GM18867 (cell line): ENCODE measurements at regions not wholly inside any gene's neighbourhood (a gene's known extent, or its start where the extent isn't known, plus 50 kb on each side); places are given as distances from the start of the nearest gene placed in this dataset.

Source experiments
- ATAC-seq: cut with Tn5 transposase; IDR thresholded peaks from one replicate; pipeline ENCODE4 v1.9.1; 2021; ENCODE audit warnings: mild to moderate bottlenecking, moderate library complexity; ENCODE audit not compliant: unreplicated experiment

GRCh38 chr21:37967036-37967435, 50.8 kb upstream of the KCNJ6 start:
- no peak for ATAC-seq

DNA sequence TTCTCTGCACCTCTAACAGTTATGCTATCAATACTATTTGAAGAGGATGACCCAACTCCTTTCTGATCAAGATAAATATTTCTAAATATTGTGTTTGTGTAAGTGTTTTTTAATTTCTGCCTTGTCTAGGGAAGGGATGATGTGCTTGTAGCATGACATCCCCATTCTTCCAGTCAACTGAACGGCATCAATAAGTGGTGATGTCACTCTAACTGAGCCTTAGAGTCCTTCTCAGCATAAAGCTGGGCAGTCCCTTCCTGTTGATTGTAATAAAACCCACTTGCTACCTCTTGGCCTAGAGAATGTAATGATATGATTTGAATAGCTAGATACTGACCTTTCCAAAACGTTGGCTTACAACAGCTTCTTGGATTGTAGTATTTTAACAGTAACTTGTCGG, 52.5 kb upstream of the KCNJ6 start:
- ATAC-seq: no peak

- no peak for ATAC-seq
Measured at GRCh38 chr21:37970548-37970947, 54.3 kb upstream of the KCNJ6 start.

- no peak for ATAC-seq
Measured at GRCh38 chr21:37971390-37971950, 55.2 kb upstream of the KCNJ6 start.

- no peak for ATAC-seq
Measured at GRCh38 chr21:37974081-37974480, 57.8 kb upstream of the KCNJ6 start.

GRCh38 chr21:37982496-37983318, 66.5 kb upstream of the KCNJ6 start:
- no peak for ATAC-seq

DNA sequence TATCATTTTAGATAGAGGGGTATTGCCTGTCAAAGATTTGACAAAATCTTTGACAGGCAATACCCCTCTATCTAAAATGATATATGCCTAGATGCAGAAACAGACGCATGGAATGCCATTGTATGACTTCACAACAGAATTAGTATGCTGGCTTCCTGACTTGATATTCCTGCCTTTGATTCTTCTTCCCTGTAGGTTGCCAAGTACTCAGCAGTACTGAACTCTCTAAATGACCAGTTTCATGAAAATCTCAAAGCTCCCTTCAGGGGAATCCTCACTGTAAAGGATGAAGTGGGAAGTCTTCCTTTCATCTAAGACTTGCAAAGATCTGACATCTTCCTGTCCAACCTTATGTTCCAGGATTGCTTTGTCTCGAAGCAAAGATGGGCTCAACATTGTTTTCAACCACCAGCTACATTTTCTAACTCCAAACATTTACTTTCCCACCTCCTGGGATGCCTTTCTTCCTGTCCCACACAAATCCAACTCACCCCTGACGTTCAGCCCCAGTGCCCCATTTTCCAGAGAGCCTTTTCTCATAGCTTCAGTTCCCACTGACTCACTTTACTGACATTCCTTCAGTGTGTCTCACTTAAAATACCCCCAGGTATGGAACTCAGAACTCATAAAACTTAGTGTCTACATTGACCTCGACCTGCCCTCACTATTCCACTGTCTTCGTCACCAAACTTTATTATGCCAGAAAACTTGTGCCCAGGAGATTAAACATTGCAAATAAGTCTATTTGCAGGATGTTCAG, 67.3 kb upstream of the KCNJ6 start:
- ATAC-seq: no peak

DNA sequence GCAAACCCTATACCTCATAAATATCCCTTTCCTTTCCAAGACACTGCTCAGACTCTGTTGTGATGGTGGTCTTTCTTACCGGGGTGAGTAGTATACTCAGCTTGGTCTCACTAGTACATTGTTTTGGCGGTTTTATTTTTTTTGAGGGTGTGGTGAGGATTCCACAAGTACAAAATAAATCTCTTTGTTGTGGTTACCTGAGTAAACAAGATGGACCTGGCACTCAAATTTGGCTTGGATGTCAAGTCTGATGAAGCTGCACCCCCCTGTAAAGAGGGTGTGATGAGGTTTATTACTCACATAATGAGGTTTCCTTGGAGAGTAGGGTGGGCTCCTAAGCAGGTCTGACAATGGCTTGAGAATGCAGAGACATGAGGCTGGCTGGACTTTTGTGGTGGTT, 68.2 kb upstream of the KCNJ6 start:
- no peak for ATAC-seq

- no peak for ATAC-seq
Measured at GRCh38 chr21:37986000-37986399, 69.7 kb upstream of the KCNJ6 start.

DNA sequence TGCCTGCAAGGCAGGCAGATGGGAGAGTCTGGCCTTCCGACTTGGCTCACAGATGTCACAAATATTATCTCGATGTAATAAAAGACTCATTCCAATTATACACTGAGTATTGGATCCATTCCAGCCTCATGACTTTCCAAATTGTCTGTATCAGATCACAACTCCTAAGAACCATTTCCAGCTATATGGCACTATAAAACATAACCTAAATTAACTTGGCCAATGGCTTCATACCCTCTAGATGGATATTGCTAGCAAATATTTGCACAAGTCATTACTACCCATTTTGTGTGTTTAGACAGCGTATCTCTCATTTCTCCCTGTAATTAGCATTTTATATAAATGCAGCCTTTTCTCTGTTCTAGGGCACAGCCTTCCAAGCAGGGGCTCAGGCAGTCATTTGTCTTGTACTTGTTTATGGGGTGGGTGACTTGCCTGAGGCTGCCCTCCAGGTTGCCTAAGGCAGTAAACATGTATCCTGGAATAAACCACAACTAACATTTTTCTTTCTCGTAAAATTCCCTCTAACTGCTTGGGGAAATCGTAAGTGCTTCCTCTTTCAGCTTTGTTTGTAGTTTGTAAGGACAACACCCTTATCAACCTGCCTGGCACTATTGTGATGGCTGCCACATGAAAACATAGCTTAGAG, 70.6 kb upstream of the KCNJ6 start:
- ATAC-seq: no peak

DNA sequence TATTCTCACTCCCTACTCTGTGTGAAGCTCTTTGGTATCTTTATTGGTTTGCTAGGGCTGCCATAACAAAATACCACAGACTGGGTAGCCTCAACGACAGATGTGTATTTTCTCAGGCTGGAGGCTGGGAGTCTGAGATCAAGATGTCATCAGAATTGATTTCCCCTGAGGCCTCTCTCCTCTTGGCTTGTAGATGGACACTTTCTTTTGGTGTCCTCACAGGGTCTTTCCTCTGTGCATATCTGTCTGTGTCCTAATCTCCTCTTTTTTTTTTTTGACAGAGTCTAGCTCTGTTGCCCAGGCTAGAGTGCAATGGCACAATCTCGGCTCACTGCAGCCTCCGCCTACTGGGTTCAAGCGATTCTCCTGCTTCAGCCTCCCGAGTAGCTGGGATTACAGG, 71.4 kb upstream of the KCNJ6 start:
- no peak for ATAC-seq

GRCh38 chr21:37993071-37993470, 76.8 kb upstream of the KCNJ6 start:
- ATAC-seq: no peak

- no peak for ATAC-seq
Measured at GRCh38 chr21:37994211-37994610, 78.0 kb upstream of the KCNJ6 start.

DNA sequence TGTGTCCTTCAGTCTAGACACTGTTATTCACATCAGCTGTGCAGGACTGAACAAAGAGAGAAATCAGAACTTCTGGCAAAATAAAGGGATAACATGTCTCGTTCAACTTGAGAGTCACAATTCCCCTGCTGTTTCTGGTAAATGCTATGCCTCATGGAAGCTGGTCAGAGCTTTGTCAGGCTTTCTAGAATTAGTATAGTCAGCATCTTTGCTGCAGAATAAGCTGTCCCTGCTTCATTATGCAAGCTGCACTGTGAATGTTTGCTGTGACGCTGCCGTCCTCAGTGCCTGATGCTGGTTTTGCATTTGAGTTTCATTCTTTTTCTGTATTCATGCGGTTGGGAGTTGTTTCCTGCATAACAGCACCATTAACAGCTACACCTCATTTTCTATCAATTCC, 96.4 kb upstream of the KCNJ6 start:
- ATAC-seq: no peak

- ATAC-seq: no peak
Measured at GRCh38 chr21:38013741-38014140, 97.5 kb upstream of the KCNJ6 start.

DNA sequence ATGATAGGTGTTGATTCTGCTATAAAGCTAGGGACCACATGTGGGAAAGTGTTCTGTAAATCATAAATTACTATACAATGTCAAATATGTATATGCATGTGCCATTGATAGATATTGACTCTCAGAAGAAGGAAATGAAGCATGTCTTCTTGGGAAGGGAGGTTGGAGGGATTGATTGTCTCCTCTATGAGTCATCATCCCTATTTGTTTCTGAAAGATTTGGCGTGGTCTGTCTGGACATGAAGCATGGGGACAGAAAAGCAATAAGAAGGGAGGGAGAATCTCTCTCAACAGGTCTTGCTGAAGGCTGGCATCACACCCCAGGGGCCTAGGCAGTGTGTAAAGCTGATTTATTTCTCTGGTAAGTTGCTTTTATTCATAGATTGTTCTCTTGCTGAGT, 98.0 kb upstream of the KCNJ6 start:
- ATAC-seq: no peak

DNA sequence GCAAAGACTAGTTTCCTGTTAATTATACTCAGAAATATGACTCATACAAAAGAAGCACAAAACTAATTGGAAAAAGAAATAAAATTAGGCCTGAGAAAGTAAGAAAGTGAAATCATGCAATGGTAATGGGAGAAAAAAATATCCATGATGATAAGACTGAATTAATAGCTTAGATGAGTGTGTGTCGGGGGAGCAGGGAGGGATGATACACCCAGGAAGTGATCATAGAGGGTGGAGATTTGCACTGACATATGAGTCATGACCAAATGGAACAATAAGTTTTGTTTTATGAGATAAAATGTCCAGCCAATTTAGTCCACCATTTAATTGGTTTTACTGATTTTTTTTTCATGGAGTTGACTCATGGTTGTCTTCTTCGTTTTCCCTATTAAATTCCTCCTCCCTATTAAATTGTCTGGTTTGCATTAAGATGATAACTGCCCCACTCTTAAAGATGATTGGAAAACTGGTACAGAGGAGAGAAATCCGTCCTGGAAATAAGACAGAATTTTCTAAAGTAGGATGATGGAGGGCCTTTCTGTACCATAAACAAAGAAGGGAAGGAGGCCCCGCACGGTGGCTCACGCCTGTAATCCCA, 111.7 kb upstream of the KCNJ6 start:
- ATAC-seq: no peak

DNA sequence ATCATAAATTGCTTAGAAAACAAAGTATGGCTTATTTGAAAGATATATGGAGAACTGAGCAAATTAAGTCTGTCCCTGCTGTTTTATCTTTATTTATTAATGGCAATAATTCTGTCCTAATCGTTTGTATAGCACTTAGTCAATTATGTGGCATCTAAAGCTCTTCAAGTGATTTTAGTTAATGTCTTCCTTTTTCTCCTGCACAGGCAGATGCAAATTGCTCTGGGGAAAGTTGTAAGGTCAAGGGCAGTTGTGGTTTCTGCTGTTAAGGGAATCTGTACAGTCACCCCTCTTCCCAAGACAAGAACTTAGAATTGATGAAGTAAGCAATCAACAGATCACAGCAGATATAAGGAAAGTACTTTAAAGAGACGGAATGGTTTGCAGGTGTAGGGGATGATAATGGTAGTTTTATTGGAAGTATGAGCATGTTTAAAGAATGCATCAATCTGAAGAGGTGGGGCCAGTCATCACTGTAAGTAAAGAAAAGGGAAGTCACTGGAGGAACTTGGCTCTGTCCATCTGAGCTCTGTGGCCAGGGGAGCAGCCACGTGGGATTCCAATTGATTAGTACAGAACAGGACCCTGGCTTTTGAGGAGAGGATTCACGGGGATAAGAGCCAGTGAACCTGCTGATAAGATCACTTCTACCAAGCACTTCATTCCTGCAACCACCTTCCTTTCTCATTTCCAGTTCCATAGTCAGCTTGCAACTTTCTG, 116.0 kb upstream of the KCNJ6 start:
- ATAC-seq: no peak

DNA sequence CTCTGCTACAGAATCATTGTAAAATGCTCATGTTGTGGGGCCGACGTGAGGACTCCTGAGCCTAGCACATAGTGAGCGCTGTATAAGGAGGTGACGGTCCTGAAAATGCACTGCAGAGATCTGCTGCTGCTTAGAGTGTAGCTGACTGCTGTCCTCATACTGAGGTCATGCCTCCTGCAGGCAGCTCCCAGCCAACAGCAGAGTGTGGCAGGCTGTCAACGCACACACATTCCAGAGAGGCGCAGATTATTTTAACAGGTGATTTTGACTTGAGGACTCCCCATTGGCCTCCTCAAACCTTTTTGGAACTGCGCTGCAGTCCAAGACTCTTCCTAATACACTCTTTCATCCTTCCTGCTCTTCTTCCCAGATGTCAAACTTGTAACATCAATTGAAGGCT, 119.8 kb upstream of the KCNJ6 start:
- ATAC-seq: no peak

GRCh38 chr21:38037416-38037815, 121.2 kb upstream of the KCNJ6 start:
- no peak for ATAC-seq

DNA sequence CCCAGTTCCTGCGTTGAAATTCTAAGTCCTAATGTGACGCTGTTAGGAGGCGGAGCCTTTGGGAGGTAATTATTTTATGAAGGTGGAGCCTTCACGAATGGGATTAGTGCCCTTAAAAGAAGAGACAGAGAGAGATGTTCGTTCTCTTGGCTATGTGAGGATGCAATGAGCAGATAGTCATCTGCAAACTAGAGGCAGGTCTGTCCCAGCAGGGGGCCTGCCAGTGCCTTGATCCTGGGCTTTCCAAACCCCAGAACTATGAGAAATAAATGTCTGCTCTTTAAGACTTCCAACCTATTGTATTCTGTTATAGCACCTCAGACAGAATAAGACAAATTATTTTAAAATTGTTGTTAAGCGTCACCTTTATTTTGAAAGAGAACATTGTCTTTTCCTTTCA, 123.1 kb upstream of the KCNJ6 start:
- ATAC-seq: no peak
